Smooth muscle cell (in vitro differentiated cells): ENCODE measurements at regions not wholly inside any gene's neighbourhood (a gene's known extent, or its start where the extent isn't known, plus 50 kb on each side); places are given as distances from the start of the nearest gene placed in this dataset.

Source experiments
- DNase-seq: peaks from one replicate; lab custom pipeline; 2025; ENCODE audit not compliant: unreplicated experiment; lab: John Stamatoyannopoulos, UW
- H2AFZ ChIP-seq: fragments of 200-600 bp; sonication (generic); 2 replicates; pipeline ENCODE4 v1.6.0; 2016; ENCODE audit warnings: antibody characterized with exemption, low read depth, mild to moderate bottlenecking
- H3F3A ChIP-seq: fragments of 200-600 bp; sonication (generic); 2 replicates; pipeline ENCODE4 v1.6.0; 2017; ENCODE audit warnings: antibody characterized with exemption, low read depth
- H3K27ac ChIP-seq: fragments of 200-600 bp; sonication (generic); 2 replicates; pipeline ENCODE4 v1.5.1; 2016; ENCODE audit warnings: low read depth, mild to moderate bottlenecking
- H3K27me3 ChIP-seq: fragments of 200-600 bp; sonication (generic); 2 replicates; pipeline ENCODE4 v1.6.1; 2016; ENCODE audit warnings: low read depth, mild to moderate bottlenecking
- H3K36me3 ChIP-seq: fragments of 200-600 bp; sonication (generic); 2 replicates; pipeline ENCODE4 v1.5.1; 2016; ENCODE audit warnings: low read depth
- H3K4me1 ChIP-seq: fragments of 200-600 bp; sonication (generic); 2 replicates; pipeline ENCODE4 v1.5.1; 2016; ENCODE audit warnings: low read depth
- H3K4me2 ChIP-seq: fragments of 200-600 bp; sonication (generic); 2 replicates; pipeline ENCODE4 v1.6.0; 2016; ENCODE audit warnings: mild to moderate bottlenecking
- H3K4me3 ChIP-seq: fragments of 200-600 bp; sonication (generic); 2 replicates; pipeline ENCODE4 v1.5.1; 2016; ENCODE audit warnings: mild to moderate bottlenecking
- H3K79me2 ChIP-seq: fragments of 200-600 bp; sonication (generic); 2 replicates; pipeline ENCODE4 v1.6.0; 2016; ENCODE audit warnings: low read depth, mild to moderate bottlenecking
- H3K9ac ChIP-seq: fragments of 200-600 bp; sonication (generic); 2 replicates; pipeline ENCODE4 v1.6.0; 2016; ENCODE audit warnings: low read depth
- H3K9me3 ChIP-seq: fragments of 200-600 bp; sonication (generic); replicated peaks from 2 replicates; pipeline ENCODE4 v1.5.1; 2016; ENCODE audit warnings: low read depth
- H4K20me1 ChIP-seq: fragments of 200-600 bp; sonication (generic); 2 replicates; pipeline ENCODE4 v1.6.0; 2016; ENCODE audit warnings: low read depth
- WGBS: methylation state at CpG from one replicate; pipeline ENCODE4 v1.1.7; 2016; ENCODE audit warnings: low lambda C conversion rate; 5-methylcytosine and 5-hydroxymethylcytosine counted together
- TF ChIP-seq, protein P1 (sequence below): fragments of 200-600 bp; sonication (generic); IDR thresholded peaks from 2 replicates; pipeline ENCODE4 v1.5.1; 2017; ENCODE audit warnings: borderline replicate concordance, mild to moderate bottlenecking, antibody characterized with exemption; ENCODE audit not compliant: insufficient read depth, poor library complexity, severe bottlenecking

DNA sequence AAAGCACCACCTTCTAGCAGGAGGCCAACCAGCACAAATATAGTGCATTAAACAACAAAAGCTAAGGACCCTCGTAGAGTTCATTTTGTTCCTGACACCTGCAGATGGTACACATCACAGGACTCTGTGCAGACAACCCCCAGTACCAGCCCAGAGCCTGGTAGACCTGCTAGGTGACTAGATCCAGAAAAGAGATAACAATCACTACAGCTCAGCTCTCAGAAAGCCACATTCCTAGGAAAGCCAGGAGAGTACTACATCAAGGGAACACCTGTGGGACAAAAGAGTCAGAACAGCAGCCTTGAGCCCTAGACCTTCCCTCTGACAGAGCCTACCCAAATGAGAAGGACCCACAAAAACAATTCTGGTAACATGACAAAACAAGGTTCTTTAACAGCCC is 344.7 kb upstream of the PTBP2 start:
- Histone ChIP-seq H3K36me3 (no peaks in the 10 kb centered on the region), H3K9ac (no peak overlapping the region), H3K27ac (no peak overlapping the region), H3K4me3 (no peak overlapping the region), H4K20me1 (no peaks in the 10 kb centered on the region), H3F3A (no peaks in the 10 kb centered on the region), H3K79me2 (no peaks in the 10 kb centered on the region), H3K4me2 (no peak overlapping the region), H3K27me3 (no peaks in the 10 kb centered on the region), H2AFZ (no peak overlapping the region), H3K4me1 (no peaks in the 10 kb centered on the region), H3K9me3 (no peaks in the 10 kb centered on the region)
- TF ChIP-seq, protein P1, sequence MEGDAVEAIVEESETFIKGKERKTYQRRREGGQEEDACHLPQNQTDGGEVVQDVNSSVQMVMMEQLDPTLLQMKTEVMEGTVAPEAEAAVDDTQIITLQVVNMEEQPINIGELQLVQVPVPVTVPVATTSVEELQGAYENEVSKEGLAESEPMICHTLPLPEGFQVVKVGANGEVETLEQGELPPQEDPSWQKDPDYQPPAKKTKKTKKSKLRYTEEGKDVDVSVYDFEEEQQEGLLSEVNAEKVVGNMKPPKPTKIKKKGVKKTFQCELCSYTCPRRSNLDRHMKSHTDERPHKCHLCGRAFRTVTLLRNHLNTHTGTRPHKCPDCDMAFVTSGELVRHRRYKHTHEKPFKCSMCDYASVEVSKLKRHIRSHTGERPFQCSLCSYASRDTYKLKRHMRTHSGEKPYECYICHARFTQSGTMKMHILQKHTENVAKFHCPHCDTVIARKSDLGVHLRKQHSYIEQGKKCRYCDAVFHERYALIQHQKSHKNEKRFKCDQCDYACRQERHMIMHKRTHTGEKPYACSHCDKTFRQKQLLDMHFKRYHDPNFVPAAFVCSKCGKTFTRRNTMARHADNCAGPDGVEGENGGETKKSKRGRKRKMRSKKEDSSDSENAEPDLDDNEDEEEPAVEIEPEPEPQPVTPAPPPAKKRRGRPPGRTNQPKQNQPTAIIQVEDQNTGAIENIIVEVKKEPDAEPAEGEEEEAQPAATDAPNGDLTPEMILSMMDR: no peak
- WGBS: 68% methylated on average over 1 of the region's 1 CpG
- DNase-seq: no peak

DNA sequence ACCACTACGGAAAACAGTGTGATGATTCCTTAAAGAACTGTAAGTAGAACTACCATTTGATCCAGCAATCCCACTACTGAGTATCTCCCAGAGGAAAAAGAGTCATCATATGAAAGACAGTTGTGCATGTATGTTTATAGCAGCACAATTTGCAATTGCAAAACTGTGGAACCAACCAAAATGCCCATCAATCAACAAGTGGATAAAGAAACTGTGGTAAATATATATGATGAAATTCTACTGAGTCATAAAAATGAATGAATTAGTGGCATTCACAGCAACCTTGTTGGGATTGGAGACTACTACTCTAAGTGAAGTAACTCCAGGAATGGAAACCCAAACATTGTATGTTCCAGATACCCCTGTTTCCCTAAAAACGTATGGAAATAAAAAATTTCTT is 337.0 kb upstream of the PTBP2 start:
- no peaks in the 10 kb centered on the region for H3K79me2 ChIP-seq
- no peak overlapping the region for H3K27ac ChIP-seq
- no peaks in the 10 kb centered on the region for H4K20me1 ChIP-seq

DNA sequence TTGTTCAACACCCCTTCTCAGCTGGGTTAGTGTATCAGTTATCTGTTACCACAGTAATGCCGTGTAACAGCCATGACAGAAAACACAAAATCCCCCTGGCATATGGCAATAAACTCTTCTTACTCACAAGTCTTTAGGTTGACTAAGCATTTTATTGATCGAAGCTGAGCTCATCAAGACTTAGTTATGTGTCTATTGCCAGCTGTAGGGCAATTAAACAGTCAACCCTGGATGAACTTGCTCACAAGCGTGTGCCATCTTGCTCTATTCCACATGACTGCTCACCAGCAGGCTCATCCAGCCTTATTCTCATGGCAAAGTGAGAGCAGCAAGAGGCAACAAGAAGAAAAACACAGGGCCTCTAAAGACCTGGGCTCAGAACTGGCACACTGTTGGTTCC is 333.8 kb upstream of the PTBP2 start:
- DNase-seq: no peak
- Histone ChIP-seq H3K4me1 (no peaks in the 10 kb centered on the region), H3F3A (no peaks in the 10 kb centered on the region), H3K4me2 (no peak overlapping the region), H4K20me1 (no peaks in the 10 kb centered on the region), H2AFZ (no peak overlapping the region), H3K27ac (no peak overlapping the region), H3K79me2 (no peaks in the 10 kb centered on the region), H3K9ac (no peak overlapping the region), H3K9me3 (peaks cover 5% of the 10 kb centered on the region), H3K36me3 (no peaks in the 10 kb centered on the region), H3K4me3 (no peak overlapping the region), H3K27me3 (no peaks in the 10 kb centered on the region)
- 89% methylated on average over 3 of the region's 3 CpGs for WGBS
- TF ChIP-seq, protein P1: no peak

More for the DNA sequence above, 337.0 kb upstream of the PTBP2 start:
- Histone ChIP-seq H3K36me3 (no peaks in the 10 kb centered on the region), H3K4me3 (no peak overlapping the region), H3K4me1 (no peaks in the 10 kb centered on the region), H3K9ac (no peak overlapping the region), H2AFZ (no peak overlapping the region), H3K9me3 (peaks cover 8% of the 10 kb centered on the region), H3K27me3 (no peaks in the 10 kb centered on the region), H3K4me2 (no peak overlapping the region), H3F3A (no peaks in the 10 kb centered on the region)
- 82% methylated on average over 2 of the region's 2 CpGs for WGBS
- TF ChIP-seq, protein P1: no peak
- DNase-seq: no peak

DNA sequence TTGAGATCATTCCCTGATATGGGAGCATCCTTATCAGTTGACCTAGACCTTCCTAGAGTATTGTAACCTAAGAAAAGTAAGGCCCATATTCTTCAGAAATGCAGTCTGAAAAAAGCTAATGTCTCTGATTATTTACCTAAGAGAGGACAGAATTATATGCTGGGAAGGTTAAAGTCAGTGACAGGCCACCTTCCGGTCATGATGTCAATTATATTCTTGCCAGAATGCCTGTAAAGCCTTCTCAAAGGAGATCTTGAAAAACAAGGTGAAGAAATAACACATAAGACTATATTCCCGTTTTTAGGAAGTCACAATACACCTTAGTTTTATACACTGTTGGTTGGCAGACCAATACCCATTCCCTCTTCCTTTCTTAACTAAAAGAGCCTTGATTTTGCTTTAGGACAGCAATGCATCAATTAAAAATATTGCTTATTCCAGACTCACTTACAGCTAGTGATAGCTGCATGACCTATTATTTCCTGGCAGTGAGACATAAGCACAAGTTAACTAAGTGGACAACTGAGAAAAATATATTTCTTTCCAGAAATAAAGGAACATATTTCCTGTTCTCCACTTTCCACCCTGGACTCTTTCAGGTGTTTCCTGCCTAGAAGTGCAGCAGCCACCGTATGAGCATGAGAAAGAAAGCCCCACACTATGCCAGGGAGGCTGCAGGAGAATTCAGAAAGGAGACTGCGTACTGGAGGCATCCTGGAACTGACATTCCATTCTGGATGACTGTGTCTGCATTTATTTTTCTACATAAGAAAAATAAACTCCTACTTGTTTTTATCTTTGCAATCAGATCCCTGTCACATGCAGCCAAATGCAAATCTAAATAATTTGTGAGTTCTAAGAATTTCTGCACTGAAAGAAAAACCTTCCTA is 332.9 kb upstream of the PTBP2 start:
- H3K4me2 ChIP-seq: no peak overlapping the region
- no peaks in the 10 kb centered on the region for H4K20me1 ChIP-seq
- H3F3A ChIP-seq: no peaks in the 10 kb centered on the region
- no peaks in the 10 kb centered on the region for H3K9me3 ChIP-seq
- no peak for DNase-seq
- H3K9ac ChIP-seq: no peak overlapping the region
- no peaks in the 10 kb centered on the region for H3K4me1 ChIP-seq
- H3K79me2 ChIP-seq: no peaks in the 10 kb centered on the region
- TF ChIP-seq, protein P1: no peak
- no peaks in the 10 kb centered on the region for H3K36me3 ChIP-seq
- no peak overlapping the region for H3K27ac ChIP-seq
- H3K27me3 ChIP-seq: no peaks in the 10 kb centered on the region
- no peak overlapping the region for H2AFZ ChIP-seq
- H3K4me3 ChIP-seq: no peak overlapping the region
- 77% methylated on average over 4 of the region's 4 CpGs for WGBS
